D721Med (cell line): ENCODE measurements at regions not wholly inside any gene's neighbourhood (a gene's known extent, or its start where the extent isn't known, plus 50 kb on each side); places are given as distances from the start of the nearest gene placed in this dataset.

ENCODE experiments used
- DNase-seq: peaks from one replicate; pipeline ENCODE4 v3.0.0; 2011; ENCODE audit warnings: low spot score; ENCODE audit not compliant: insufficient read length
- FAIRE-seq: peaks from 2 replicates; lab custom pipeline; 2011; peaks lifted over from hg19 to GRCh38; lab: Jason Lieb, UNC
- CTCF ChIP-seq: IDR thresholded peaks from 2 replicates; pipeline ENCODE4 v1.5.1; 2012; ENCODE audit warnings: mild to moderate bottlenecking, control low read depth; ENCODE audit not compliant: insufficient read depth; ENCODE audit errors: missing control alignments

- FAIRE-seq: no peak
- no peak for DNase-seq
- TF ChIP-seq CTCF: no peak
These were observed 287.6 kb upstream of the MGMT start for GRCh38 chr10:129179245-129179971.

GRCh38 chr10:129179972-129180678 lies 286.9 kb upstream of the MGMT start:
- FAIRE-seq: no peak
- TF ChIP-seq CTCF: no peak
- no peak for DNase-seq

- TF ChIP-seq CTCF: no peak
- no peak for FAIRE-seq
These were observed 282.8 kb upstream of the MGMT start for GRCh38 chr10:129184196-129184595.

GRCh38 chr10:129187331-129187730 lies 279.7 kb upstream of the MGMT start:
- DNase-seq (no peak), FAIRE-seq (no peak)
- no peak for TF ChIP-seq CTCF

More at GRCh38 chr10:129184196-129184595, 282.8 kb upstream of the MGMT start:
- no peak for DNase-seq

DNA sequence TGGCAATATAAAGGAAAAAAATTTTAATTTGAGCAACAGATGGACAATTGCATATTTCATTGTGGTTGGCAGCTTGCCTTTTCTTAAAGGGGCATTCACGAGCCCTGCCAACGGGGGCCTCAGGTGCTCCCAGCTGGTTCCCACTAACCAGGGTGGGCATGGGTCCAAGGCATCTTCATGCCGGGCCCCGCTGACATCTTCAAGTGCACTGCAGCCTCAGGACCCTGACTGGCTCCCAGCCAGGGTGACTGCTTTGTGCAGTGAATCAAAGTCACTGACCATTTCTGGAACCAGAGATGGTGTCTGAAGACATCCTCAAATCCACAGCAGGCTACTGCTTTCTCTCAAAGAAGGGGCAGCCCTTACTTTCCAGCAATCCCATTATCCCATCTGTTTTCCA lies 275.2 kb upstream of the MGMT start:
- no peak for DNase-seq
- no peak for TF ChIP-seq CTCF
- FAIRE-seq: no peak

DNA sequence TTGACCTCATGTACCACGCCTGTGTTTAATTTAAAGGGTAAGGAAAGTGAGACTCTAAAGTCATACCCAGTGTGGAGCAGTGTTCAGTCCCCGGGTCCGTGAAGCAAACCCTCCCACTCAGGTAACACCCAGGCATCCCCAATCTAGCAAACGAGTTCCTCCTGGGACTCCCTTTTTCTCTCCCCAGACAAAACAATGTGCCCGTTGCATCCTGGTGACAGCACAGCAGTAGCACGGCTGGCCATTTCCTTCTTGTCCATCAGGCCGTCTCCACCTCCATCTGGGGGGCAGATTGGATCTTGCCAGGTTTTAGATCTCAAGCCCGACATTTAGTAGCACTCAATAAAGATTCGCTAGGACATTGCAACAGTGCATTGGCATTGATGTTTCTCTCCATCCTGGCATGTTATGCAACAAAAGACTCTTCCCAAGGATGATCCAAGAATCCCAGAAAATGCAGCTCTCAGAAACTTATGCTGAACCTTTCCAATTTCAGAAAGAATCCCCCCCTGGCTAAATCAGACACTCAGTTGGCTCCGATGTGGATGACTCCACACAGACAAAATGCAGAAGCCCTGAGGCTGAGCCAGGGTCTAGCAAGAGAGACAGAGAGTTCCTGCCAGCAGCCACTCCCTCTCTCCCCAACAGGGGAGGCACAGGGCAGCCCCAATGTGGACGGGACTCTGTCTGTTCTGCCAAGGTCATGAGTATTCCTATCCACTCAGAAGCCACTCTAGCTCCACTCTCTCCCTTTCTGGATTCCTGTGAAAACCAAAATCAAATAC lies 274.5 kb upstream of the MGMT start:
- no peak for FAIRE-seq
- no peak for DNase-seq
- no peak for TF ChIP-seq CTCF
